HG03066 (cell line): ENCODE measurements at regions not wholly inside any gene's neighbourhood (a gene's known extent, or its start where the extent isn't known, plus 50 kb on each side); places are given as distances from the start of the nearest gene placed in this dataset.

ENCODE experiments used
- ATAC-seq: cut with Tn5 transposase; IDR thresholded peaks from one replicate; pipeline ENCODE4 v1.9.1; 2021; ENCODE audit warnings: low read depth; ENCODE audit not compliant: unreplicated experiment

DNA sequence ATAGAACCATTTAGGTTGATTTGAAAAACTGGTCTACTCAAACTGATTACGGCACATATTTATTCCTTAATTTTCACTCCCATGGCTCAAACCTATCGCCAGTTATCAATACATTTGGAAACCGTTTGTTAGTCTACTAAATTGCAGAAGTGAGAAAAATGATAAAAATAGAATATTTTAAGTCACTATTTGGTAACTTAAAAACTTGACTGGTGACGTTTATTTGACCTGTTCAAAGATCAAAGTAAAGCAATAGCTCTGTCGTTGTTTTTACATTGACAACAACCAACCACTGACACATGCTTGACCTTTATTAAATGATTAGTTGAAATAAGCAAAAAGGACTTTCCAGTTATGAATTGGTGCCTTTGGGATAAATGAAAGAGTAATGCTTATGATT is 402.9 kb upstream of the MAP3K7 start:
- no peak for ATAC-seq

- no peak for ATAC-seq
Measured at GRCh38 chr6:90984066-90984465, 397.2 kb upstream of the MAP3K7 start.

DNA sequence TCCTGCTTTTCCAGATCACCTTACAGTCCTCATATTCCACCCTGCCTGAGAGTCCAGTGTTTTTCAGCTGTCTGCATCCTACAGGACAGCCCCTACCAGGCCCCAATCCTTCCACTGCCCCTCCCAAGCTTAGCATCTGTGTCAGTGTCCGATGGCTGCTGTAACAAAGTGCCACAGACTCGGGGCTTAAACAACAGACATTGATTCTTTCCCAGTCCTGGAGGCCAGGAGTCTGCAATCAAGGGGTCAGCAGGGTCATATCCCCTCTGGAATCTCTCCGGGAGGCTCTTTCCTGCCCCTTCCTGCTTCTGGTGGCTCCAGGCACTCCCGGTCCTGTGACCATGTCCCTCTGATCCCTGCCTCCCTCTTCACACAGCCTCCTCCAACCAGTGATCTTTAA is 396.6 kb upstream of the MAP3K7 start:
- no peak for ATAC-seq

- no peak for ATAC-seq
Measured at GRCh38 chr6:90982581-90982980, 395.7 kb upstream of the MAP3K7 start.

DNA sequence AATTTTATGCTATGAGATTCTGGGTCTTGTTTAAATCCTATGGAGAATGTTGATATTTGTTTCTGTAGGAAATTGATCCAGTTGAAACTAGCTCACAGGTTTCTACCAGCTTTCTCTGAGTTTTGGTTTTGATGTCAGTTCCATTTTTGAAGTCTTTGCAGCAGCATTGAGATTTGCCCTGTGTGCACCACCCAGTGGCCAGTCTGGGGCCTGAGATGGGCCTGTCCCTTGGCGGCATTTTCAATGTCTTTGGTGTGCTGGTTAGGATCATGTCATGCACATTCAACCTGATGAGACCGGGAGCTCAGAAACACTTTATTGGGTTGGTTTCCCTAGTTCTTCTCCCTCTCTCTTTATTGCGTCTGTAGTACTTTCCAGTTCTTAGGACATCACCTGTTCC is 395.2 kb upstream of the MAP3K7 start:
- ATAC-seq: no peak

DNA sequence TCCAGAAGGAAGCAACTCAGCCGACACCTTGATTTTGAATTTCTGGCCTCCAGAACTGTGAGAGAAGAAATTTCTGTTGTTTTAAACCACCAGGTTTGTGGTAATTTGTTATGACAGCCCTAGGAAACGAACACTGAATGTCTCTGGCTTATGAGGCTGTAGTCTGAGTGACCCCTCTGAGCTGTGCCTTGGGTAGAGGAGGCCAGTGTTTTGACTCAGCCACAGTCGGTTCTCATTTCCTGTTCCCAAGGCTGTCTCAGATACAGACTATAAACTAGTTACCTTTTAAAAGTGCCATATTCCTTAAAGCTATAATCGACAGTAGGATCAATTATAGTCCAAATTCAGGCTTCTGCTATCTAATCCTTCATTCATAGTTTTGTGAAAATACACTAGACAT is 391.2 kb upstream of the MAP3K7 start:
- peak; percentile 73 for ATAC-seq

- ATAC-seq: no peak
Measured at GRCh38 chr6:90977513-90977912, 390.6 kb upstream of the MAP3K7 start.

GRCh38 chr6:90976341-90976740 is 389.5 kb upstream of the MAP3K7 start:
- ATAC-seq: no peak

GRCh38 chr6:90975741-90976140 is 388.9 kb upstream of the MAP3K7 start:
- ATAC-seq: no peak

GRCh38 chr6:90973188-90973587 is 386.3 kb upstream of the MAP3K7 start:
- ATAC-seq: no peak

DNA sequence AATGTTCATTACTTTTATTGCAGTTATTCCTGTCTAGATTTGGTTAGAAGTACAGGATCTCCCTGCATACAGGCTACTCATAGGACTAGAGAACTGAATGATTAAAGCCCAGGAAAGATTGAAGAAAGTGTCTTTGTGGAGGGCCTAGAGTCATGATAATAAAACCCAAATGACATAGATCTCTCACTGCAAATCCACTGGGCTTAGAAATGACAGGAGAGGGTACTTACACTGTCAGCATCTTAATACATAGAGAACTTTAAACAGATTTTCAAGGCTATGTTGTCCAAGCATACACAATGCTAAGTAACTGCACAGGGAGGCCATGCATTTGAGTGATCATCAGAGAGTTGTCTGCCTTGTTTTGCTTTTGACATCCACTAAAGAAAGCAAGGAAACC is 383.8 kb upstream of the MAP3K7 start:
- ATAC-seq: no peak

DNA sequence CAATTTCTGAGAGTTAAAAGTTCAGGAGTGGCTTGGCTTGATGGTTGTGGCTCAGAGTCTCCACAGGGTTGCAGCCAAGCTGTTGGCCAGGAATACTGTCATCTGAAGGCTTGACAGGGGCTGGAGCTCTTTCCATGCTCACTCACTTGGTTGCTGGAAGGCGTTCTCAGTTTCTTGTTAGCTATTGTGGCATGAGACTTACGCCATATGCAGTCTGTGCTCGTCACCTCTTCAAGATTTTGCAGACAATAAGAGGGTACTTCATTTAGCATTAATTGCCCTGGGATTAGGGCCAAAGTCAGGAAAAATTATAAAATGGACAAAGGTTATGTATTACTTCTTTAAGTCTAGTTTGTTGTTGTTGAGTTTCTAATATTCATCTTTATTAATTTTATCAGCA is 380.6 kb upstream of the MAP3K7 start:
- no peak for ATAC-seq

- ATAC-seq: no peak
Measured at GRCh38 chr6:90960324-90960723, 373.5 kb upstream of the MAP3K7 start.

DNA sequence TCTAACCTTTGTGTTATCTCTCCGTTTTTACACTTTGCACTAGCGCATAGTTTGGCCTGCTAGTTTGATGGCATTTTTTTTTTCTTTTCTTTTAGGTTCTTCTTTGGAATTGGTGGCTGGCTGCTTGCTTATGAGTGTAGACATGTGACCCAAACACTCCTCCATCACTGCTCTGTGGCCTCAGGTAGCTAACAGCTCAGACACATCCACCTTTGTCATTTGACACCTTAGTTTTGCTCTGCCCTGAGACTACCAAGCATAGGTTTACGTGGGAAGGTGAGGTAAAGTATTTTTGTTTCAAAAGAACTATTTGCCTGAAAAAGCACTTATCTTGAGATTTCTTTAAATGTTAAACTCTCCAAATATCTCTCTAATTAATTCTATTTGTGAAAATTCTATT is 368.4 kb upstream of the MAP3K7 start:
- ATAC-seq: no peak

DNA sequence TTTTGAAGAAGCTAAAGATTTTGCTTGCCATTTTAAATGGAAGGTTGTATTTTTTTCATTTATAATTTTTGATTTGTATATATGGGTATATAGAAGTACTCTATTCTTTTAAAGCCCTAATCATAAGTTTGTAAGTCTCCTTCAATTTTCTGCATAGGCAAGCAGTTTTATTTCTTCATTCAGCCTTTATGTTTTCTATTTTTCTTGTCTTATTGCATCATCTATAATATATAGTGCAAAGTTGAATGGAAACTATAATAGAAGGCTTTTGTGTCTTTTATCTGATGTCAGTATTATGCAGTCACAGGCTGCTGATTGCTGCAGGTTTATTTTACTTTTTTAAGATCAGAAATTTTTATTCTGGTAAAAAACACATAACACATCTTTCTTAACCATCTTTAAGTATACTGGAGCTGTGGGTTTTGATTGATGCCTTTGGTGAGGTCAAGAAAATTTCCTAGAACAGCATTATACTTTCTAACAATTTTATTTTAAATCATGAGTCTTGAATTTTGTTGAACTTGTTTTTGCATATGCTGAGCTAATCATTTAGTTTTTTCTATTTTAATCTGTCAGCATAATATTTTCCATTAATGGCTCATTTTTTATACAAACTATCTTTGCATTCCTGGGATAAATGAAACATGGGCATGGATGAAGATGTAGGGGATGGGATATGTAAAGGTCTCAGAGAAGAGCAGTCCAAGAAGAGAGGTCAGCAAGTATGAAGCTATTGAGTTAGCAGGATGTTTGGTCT is 366.7 kb upstream of the MAP3K7 start:
- ATAC-seq: no peak

DNA sequence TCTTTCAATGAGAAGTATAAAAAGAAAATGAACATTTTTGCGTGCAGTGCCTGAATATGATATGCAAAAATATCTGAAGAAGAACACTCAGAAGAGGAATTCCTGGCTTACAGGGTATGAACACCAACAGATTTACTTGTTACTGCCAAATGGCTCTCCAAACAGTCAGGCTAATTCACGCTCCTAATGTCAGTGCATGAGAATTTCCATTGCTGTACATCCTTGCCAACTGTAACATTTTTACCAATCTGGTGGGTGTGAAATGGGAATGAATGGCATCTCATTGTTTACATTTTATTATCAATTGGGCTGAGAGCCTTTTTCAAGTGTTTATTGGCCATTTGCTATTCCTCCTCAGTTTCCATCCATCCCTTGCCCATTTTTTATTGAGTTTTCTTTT is 365.3 kb upstream of the MAP3K7 start:
- ATAC-seq: no peak

DNA sequence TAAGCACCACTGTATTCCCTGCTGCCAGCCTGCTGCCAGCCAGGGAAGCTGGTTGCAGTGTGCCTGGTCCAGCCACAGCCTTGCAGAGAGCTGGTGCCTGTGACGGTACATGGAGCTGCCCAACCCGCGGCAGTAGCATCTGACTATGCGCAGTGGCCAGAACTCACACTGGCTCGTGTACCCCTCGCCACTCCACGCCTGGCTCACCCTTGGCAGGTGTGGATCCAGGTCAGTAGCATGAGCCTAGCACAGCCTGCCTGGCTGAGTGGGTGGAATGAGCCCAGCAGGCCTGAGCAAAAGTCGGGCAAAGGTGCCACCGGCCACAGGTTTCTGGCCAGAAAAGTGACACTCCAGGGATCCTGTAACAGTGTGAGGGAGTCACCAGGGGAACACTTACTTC is 361.7 kb upstream of the MAP3K7 start:
- no peak for ATAC-seq

DNA sequence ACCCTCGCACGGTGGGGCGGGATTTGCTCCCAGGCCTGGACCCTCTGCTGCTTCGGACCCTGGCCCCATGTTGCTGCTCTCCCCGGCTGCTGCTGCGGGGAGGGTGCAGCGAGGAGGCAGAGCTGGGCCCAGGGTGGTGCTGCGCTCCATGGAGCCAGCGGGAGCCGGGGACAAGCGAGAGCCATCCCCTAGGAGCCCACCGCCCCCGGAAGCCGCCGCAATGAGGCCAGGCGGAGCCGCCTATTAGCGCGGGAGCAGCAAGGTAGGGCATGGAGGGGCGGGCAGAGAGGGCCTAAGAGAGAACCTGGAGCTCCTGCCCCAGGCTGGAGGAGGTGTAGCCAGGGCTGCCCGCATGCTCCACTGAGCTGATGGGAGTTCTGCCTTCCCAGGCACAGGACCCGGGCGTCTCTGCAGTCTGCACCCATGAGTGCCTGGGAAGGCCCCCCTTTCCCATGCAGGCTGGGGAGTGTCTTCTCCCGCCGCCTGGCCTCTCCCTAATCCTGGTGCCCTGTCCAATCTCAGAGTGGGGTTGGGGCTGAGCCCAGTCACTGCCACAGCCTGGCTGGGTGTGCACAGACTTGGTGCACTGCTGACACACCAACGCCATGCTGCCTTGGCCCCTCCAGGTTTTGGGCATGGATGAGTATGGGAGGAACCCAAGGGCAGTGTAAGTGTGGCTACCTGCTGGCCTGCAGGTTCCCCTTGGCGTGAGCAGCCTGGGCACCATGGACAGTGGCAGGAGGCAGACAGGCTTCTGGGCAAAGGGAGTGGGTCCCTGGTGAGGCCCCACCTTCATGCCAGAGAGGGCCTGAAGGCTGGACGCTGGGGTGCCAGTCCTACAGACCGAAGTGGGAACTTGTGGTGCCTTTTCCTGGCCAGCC is 360.6 kb upstream of the MAP3K7 start:
- ATAC-seq: no peak

DNA sequence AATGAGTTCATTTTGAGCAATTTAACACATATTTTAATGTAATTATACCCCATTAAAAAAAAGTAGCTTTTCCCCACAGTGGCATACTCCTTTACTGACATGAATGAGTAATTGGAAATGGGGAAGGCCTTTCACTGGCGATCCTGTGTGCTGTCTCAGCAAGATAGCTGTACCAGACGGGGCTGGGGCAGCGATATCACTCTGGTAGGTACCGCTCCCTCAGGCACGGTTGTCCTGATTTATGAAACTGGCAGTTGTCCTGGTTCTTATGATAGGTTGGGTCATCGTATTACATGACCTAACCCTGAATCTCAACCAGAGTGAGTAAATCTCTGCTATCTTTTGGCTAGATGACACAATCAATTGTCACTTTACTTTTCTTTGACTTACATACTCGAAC is 355.0 kb upstream of the MAP3K7 start:
- ATAC-seq: no peak

DNA sequence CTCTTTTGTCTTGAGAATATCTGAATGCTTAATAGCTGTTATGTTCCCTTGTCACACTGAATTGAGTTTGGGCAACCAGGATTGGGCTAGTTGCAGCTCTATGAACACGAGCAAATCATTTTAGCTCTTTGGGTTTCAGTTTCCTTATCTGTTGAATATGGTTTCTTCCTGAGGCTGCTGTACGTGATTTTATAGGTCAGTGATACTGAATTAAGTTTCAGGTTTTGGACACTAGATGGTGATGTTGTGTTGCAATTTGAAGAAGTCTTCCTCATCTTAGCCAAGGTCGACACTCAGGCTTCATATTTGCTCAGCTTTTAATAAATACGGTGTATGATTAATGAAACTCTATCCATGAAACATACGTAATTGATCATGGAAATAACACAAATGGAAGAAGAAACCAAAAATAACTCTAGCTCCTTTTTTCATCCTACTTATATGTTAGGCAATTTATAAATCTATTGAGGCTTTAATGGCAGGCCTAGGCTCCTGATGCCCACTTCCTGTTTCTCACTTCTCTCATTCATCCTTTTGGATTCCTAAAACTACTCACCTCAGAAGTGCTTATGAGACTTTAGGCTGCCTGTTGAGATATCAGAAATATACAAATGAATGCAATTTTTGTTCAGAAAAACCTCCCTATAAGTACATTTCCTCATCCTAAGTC is 354.1 kb upstream of the MAP3K7 start:
- peak; percentile 97 for ATAC-seq

GRCh38 chr6:90939906-90940305 is 353.0 kb upstream of the MAP3K7 start:
- no peak for ATAC-seq
